ENCODE measurements at regions not wholly inside any gene's neighbourhood (a gene's known extent, or its start where the extent isn't known, plus 50 kb on each side); places are given as distances from the start of the nearest gene placed in this dataset.
A peak's percentile ranks its signal among the peaks of the same experiment; 100 is the strongest.

- no peak for DNase-seq
- no peak for ATAC-seq
These were observed 152.7 kb downstream of the CHRM3 start for GRCh38 chr1:239539051-239539450.

DNA sequence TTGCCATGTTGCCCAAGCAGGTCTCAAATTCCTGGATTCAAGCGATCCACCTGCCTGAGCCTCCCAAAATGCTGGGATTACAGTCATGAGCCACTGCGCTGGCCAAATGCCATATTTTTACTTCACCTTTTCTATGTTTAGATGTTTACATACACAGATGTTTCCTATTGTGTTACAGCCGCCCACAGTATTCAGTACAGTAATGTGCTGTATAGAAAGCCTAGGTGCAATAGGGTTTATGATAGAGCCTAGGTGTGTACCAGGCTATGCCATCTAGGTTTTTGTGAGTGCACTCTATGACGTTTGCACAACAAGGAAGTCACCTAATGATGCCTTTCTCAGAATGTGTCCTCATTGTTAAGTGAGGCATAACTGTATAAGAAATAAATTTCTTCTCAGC, 153.4 kb downstream of the CHRM3 start:
- ATAC-seq = no peak

DNA sequence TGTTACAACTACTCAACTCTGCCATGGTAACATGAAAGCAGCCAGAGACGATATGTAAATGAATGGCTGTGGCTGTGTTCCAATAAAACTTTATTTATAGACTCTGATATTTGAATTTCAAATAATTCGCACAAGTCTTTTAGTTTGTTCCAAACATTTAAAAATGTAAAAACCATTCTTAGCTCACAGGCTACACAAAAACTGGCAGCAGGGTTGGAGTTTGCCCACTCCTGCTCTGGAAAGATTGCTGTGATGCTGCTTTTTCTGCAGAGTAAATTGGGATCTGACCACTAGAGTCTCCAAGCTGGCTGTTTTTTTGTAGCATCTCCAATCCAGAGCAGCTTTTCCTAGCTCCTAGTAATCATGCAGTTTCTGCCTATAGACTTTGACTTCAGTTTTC, 157.5 kb downstream of the CHRM3 start:
- DNase-seq (no peak), ATAC-seq (no peak)

More for the DNA sequence above, 153.4 kb downstream of the CHRM3 start:
- DNase-seq = no peak

GRCh38 chr1:239545466-239545865, 159.1 kb downstream of the CHRM3 start:
- DNase-seq = no peak
- no peak for ATAC-seq

DNA sequence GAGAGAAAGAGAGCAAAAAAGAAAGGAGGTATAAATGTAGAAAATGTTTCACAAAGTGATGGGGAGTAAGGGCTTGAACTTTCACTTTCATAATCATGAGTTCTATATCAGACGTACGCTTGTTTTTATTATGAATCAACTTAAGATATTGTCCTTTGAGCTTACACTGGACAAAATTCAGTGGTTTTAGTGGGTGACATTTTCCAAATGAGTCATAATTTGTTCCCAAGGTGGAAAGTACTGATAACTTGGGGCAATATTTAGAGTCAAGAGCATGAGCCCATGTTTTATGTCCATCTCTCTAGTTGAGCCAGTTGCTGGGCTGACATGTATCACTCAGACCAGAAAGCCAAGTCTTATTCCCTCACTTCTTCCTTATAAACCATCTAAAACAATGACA, 161.6 kb downstream of the CHRM3 start:
- DNase-seq (no peak), ATAC-seq (peak; percentile 85)

GRCh38 chr1:239550178-239550577, 163.8 kb downstream of the CHRM3 start:
- DNase-seq = no peak
- ATAC-seq = no peak

- ATAC-seq (no peak), DNase-seq (no peak)
These were observed 169.0 kb downstream of the CHRM3 start for GRCh38 chr1:239555350-239555749.

DNA sequence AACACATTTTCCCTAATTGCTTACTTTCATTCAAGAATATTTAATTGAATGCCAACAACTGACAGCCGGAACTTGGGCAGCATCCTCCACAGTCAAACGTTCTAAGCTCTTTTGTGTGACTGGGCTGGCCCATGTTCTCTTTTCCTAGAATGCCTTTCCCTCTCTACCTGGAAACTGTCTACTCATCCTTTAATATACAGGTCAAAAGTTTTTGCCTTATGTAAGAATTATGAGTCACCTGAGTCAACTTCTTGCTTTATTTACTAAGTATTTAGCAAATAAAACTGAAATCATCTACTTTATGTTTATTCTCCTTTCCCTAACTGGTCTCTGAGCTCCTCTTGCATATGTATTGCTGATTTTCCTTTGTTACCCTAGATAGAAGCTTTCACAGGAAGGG, 172.2 kb downstream of the CHRM3 start:
- no peak for DNase-seq
- ATAC-seq = no peak

GRCh38 chr1:239558991-239559390, 172.6 kb downstream of the CHRM3 start:
- DNase-seq = no peak
- ATAC-seq = peak; percentile 49

GRCh38 chr1:239560921-239561320, 174.6 kb downstream of the CHRM3 start:
- ATAC-seq (no peak), DNase-seq (no peak)

GRCh38 chr1:239562095-239562494, 175.7 kb downstream of the CHRM3 start:
- DNase-seq (no peak), ATAC-seq (no peak)

- ATAC-seq = no peak
These were observed 177.3 kb downstream of the CHRM3 start for GRCh38 chr1:239563681-239564080.

GRCh38 chr1:239566074-239566473, 179.7 kb downstream of the CHRM3 start:
- ATAC-seq (no peak), DNase-seq (no peak)

More at GRCh38 chr1:239563681-239564080, 177.3 kb downstream of the CHRM3 start:
- no peak for DNase-seq

DNA sequence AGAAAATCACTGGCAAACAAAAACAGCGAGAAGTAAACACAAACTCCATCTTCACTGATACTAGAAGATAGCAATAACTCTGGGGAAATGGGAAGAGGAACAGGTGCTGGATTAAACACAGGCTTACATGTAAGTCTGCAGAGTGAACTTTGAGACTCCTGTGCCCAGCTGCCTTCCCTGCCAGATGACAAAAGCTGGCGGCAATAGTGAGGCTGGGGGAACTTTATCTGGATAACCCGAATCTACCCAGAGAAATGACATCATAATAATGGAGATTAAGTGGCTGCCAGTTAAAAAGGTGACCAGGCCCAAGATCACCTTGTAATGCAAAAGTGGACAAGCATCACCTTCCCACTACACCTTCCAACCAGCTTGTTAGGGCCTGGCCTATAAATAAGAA, 184.5 kb downstream of the CHRM3 start:
- DNase-seq (no peak), ATAC-seq (no peak)

GRCh38 chr1:239572183-239572582, 185.8 kb downstream of the CHRM3 start:
- DNase-seq = no peak

GRCh38 chr1:239574112-239574511, 187.7 kb downstream of the CHRM3 start:
- ATAC-seq (no peak), DNase-seq (no peak)

More at GRCh38 chr1:239572183-239572582, 185.8 kb downstream of the CHRM3 start:
- no peak for ATAC-seq

GRCh38 chr1:239575113-239575512, 188.7 kb downstream of the CHRM3 start:
- ATAC-seq (no peak), DNase-seq (no peak)

- DNase-seq = no peak
- ATAC-seq = no peak
These were observed 197.2 kb downstream of the CHRM3 start for GRCh38 chr1:239583536-239583935.

GRCh38 chr1:239586128-239586527, 199.8 kb downstream of the CHRM3 start:
- no peak for ATAC-seq
- DNase-seq = no peak

DNA sequence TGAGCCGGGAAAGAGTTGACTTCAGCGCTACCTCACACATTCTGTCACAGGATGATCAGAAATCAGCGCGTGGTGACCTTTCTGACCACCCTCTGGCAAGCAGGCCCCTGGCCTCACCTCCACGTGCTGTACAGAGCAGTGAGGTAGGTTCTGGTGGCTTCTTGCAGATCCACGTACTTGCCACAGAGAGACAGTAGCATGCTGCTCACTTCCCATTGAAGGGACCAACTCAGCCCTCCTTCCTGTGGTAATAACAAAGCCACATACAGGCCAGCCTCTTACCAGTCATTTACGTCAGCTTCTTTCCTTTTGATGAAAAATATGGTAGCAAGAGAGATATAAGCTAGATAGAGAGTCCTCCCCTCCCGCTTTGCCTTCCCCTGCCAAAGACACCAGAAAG, 200.7 kb downstream of the CHRM3 start:
- peak; percentile 20 for DNase-seq
- peak; percentile 98 for ATAC-seq

GRCh38 chr1:239587574-239588369, 201.4 kb downstream of the CHRM3 start:
- DNase-seq = no peak
- no peak for ATAC-seq

- DNase-seq = no peak
- ATAC-seq = no peak
These were observed 204.2 kb downstream of the CHRM3 start for GRCh38 chr1:239590556-239590955.

GRCh38 chr1:239593527-239593926, 207.2 kb downstream of the CHRM3 start:
- DNase-seq = no peak
- no peak for ATAC-seq

DNA sequence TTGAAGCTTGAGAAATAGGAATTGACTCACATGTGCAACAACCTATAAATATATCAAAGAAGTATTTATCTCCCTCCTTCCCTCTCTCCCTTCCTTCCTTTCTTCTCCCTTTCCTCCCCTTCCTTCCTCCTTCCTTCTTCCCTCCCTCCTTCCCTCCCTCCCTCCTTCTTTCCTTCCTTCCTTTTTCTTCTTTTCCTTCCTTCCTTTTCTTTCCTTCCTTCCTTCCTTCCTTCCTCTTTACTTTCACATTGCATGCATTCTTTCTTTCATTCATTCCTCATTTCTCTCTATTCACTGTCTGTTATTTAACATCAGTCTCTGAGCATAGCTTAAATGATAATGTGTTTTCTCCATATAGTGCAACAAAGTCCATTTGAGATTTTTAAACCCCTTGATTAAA, 214.2 kb downstream of the CHRM3 start:
- DNase-seq = no peak
- no peak for ATAC-seq
